ENCODE measurements at regions not wholly inside any gene's neighbourhood (a gene's known extent, or its start where the extent isn't known, plus 50 kb on each side); places are given as distances from the start of the nearest gene placed in this dataset.

GRCh38 chr12:124177951-124178316 lies 117.0 kb upstream of the RFLNA start (continued):
- no peak for TF ChIP-seq E2F5 (CRISPR knock-in tag; conservative IDR thresholded peaks at IDR 0.05)

GRCh38 chr12:124179936-124180607 lies 114.8 kb upstream of the RFLNA start:
- intact Hi-C loops (cut with micrococcal nuclease; ENCODE audit: unreplicated experiment), result no loop called here
- BruUV-seq (replicated peaks), result no TSS peak
- Histone ChIP-seq H4K20me1 (ENCODE audit: insufficient read depth, low read length) (no peaks in the 10 kb centered on the region), H3K4me2 (ENCODE audit: low read depth, low read length) (no peak overlapping the region), H3K4me1 (ENCODE audit: insufficient read depth, low read length) (no peaks in the 10 kb centered on the region), H3K9ac (ENCODE audit: insufficient read depth, low read depth, low read length) (no peak overlapping the region), H3K27me3 (ENCODE audit: control insufficient read depth in 1 of 2, insufficient read depth in 2 of 2, low read length in 2 of 2) (peaks cover 0 to 13% of the 10 kb centered on the region in 2 experiments; a peak in 2 of 5 replicates), H3K27ac (ENCODE audit: extremely low read length, insufficient read depth, low read length) (no peak overlapping the region), H3K9me3 (ENCODE audit: low read length) (no peaks in the 10 kb centered on the region), H2AFZ (ENCODE audit: low read length) (no peak overlapping the region), H3K36me3 (replicated peaks in 1 of 2; ENCODE audit: control insufficient read depth in 1 of 2, insufficient read depth in 2 of 2, low read length in 2 of 2) (no peaks in the 10 kb centered on the region), H3K4me3 (replicated peaks in 1 of 3; ENCODE audit: insufficient read depth in 1 of 3, low read depth in 2 of 3, low read length in 3 of 3) (no peak overlapping the region), H3K79me2 (ENCODE audit: insufficient read depth, low read length) (no peaks in the 10 kb centered on the region)
- TF ChIP-seq ZNF264 (CRISPR knock-in tag; IDR thresholded peaks at IDR 0.05) (no peak), HMGA1 (CRISPR knock-in tag; conservative IDR thresholded peaks at IDR 0.05) (no peak), SIN3A (IDR thresholded peaks at IDR 0.05; ENCODE audit: borderline replicate concordance, low read depth, low read length) (no peak)
- no peak for DNase-seq (ENCODE audit: low spot score)
- no peak for ATAC-seq
- in situ Hi-C loops (cut with HindIII; ENCODE audit: extremely low pct_ligation_motif_present, low pct_unique_long_range_greater_than_20kb), result no loop called here
- ChIA-PET POLR2A (no interaction called here), CTCF (ENCODE audit: low intra/inter-chr PET ratio, low total read pairs) (no interaction called here)
- WGBS (ENCODE audit: low lambda C conversion rate), result 47% methylated on average over 7 of the region's 11 CpGs
- no peak for FAIRE-seq

- in situ Hi-C loops (cut with HindIII; ENCODE audit: extremely low pct_ligation_motif_present, low pct_unique_long_range_greater_than_20kb) (no loop called here), intact Hi-C loops (cut with micrococcal nuclease; ENCODE audit: unreplicated experiment) (no loop called here)
- FAIRE-seq (no peak), ATAC-seq (no peak), DNase-seq (ENCODE audit: low spot score) (no peak)
- BruUV-seq (replicated peaks), result no TSS peak
- H3K4me3 ChIP-seq (replicated peaks in 1 of 3; ENCODE audit: insufficient read depth in 1 of 3, low read depth in 2 of 3, low read length in 3 of 3), result no peak overlapping the region
- H3K79me2 ChIP-seq (ENCODE audit: insufficient read depth, low read length), result no peaks in the 10 kb centered on the region
- H3K27ac ChIP-seq (ENCODE audit: extremely low read length, insufficient read depth, low read length), result no peak overlapping the region
- H3K9me3 ChIP-seq (ENCODE audit: low read length), result no peaks in the 10 kb centered on the region
- no peak overlapping the region for H3K9ac ChIP-seq (ENCODE audit: insufficient read depth, low read depth, low read length)
- ChIA-PET POLR2A (no interaction called here), CTCF (ENCODE audit: low intra/inter-chr PET ratio, low total read pairs) (no interaction called here)
- peaks cover under 1% of the 10 kb centered on the region; the same call in 1 of the 2 replicates for H3K4me1 ChIP-seq (ENCODE audit: insufficient read depth, low read length)
- WGBS (ENCODE audit: low lambda C conversion rate), result 46% methylated on average over 2 of the region's 2 CpGs
- peaks cover 0 to 11% of the 10 kb centered on the region in 2 experiments; a peak in 3 of 5 replicates for H3K27me3 ChIP-seq (ENCODE audit: control insufficient read depth in 1 of 2, insufficient read depth in 2 of 2, low read length in 2 of 2)
- no peak overlapping the region for H3K4me2 ChIP-seq (ENCODE audit: low read depth, low read length)
- H4K20me1 ChIP-seq (ENCODE audit: insufficient read depth, low read length), result no peaks in the 10 kb centered on the region
- no peak overlapping the region for H2AFZ ChIP-seq (ENCODE audit: low read length)
- no peaks in the 10 kb centered on the region for H3K36me3 ChIP-seq (replicated peaks in 1 of 2; ENCODE audit: control insufficient read depth in 1 of 2, insufficient read depth in 2 of 2, low read length in 2 of 2)
- TF ChIP-seq ETS1 (CRISPR knock-in tag; IDR thresholded peaks at IDR 0.05), result no peak
- TF ChIP-seq MEF2D (CRISPR knock-in tag; IDR thresholded peaks at IDR 0.05), result no peak
- TF ChIP-seq ZNF780A (CRISPR knock-in tag; IDR thresholded peaks at IDR 0.05), result no peak
- TF ChIP-seq XRCC5 (optimal IDR thresholded peaks at IDR 0.05; ENCODE audit: low read length), result no peak
- no peak for TF ChIP-seq ZFP1 (CRISPR knock-in tag; IDR thresholded peaks at IDR 0.05)
- TF ChIP-seq ZMYM3 (CRISPR knock-in tag; IDR thresholded peaks at IDR 0.05), result no peak
- no peak for TF ChIP-seq YEATS2 (CRISPR knock-in tag; IDR thresholded peaks at IDR 0.05; ENCODE audit: borderline replicate concordance)
- TF ChIP-seq SNAPC5 (CRISPR knock-in tag; IDR thresholded peaks at IDR 0.05; ENCODE audit: borderline replicate concordance), result no peak
- no peak for TF ChIP-seq ZBTB49 (CRISPR knock-in tag; IDR thresholded peaks at IDR 0.05; ENCODE audit: borderline replicate concordance)
- TF ChIP-seq ELF1 (CRISPR knock-in tag; IDR thresholded peaks at IDR 0.05), result no peak
Measured at GRCh38 chr12:124183172-124183571, 111.7 kb upstream of the RFLNA start.
